Adrenal gland (tissue), 9 donors: ENCODE measurements at regions not wholly inside any gene's neighbourhood (a gene's known extent, or its start where the extent isn't known, plus 50 kb on each side); places are given as distances from the start of the nearest gene placed in this dataset.

ENCODE experiments used
- DNase-seq, 7 donors: peaks; one replicate each; pipeline ENCODE4 v3.0.0-alpha.2; 2019 to 2020
- H3K27ac ChIP-seq, 5 donors: fragments of 200-600 bp; sonication (generic) in 4 of 5; 1 replicate in 3 of 5; 2 replicates in 2 of 5; pipeline versions ENCODE4 v1.5.1 to v1.8.0; 2016 to 2020; ENCODE audit warnings: mild to moderate bottlenecking in 1 of 5
- H3K27me3 ChIP-seq: fragments of 200-600 bp; 2 replicates; pipeline ENCODE4 v1.8.0; 2021
- H3K36me3 ChIP-seq, 2 donors: fragments of 200-600 bp; replicated peaks in 1 of 2; 1 replicate in 1 of 2; 2 replicates in 1 of 2; pipeline versions ENCODE4 v1.5.1 to v1.8.0; 2018 to 2022
- H3K4me1 ChIP-seq, 2 donors: fragments of 200-600 bp; replicated peaks in 1 of 2; 1 replicate in 1 of 2; 2 replicates in 1 of 2; pipeline versions ENCODE4 v1.5.1 to v1.8.0; 2018 to 2021
- H3K4me3 ChIP-seq, 4 donors: fragments of 200-600 bp; sonication (generic) in 3 of 4; one replicate each; pipeline ENCODE4 v1.5.1; 2016 to 2018
- H3K9me3 ChIP-seq, 3 donors: fragments of 200-600 bp; sonication (generic) in 1 of 3; replicated peaks in 1 of 3; 1 replicate in 2 of 3; 2 replicates in 1 of 3; pipeline versions ENCODE4 v1.5.1 to v1.8.0; 2016 to 2021
- POLR2A ChIP-seq, 2 donors: fragments of 450-650 bp; IDR thresholded peaks; one replicate each; pipeline ENCODE4 v1.6.1; 2017; ENCODE audit warnings: antibody characterized with exemption in 2 of 2, mild to moderate bottlenecking in 2 of 2, moderate library complexity in 1 of 2
- WGBS, 4 donors: extraction: QIAGEN DNeasy Blood & Tissue Kit in 2 of 4; methylation state at CpG; one replicate each; pipeline versions ENCODE4 v1.1.5 to v1.1.7; 2013 to 2017; 5-methylcytosine and 5-hydroxymethylcytosine counted together
- intact Hi-C, 2 donors: fragments of 100-400 bp; cut with DNase I; formaldehyde crosslinking; loops; one replicate each; pipeline versions ENCODE4 v1.14.1 to v1.15.0; 2022 to 2023
- TF ChIP-seq, protein P1 (sequence below), 6 experiments: fragments of 450-650 bp in 4 of 6; fragments of 200-600 bp in 2 of 6; sonication (generic) in 1 of 6; IDR thresholded peaks; 1 replicate in 5 of 6; 2 replicates in 1 of 6; pipeline versions ENCODE4 v1.5.1 to v1.8.0; 2016 to 2021; ENCODE audit warnings: antibody characterized with exemption in 6 of 6, mild to moderate bottlenecking in 2 of 6, moderate library complexity in 1 of 6
- donor health status: healthy with polysubstance abuse.
- donor health status: Bipolar disorder and iron deficiency.
- donor health status: DM: yes; HTN: yes; CAD: no.
- donor health status: DM: no; HTN: no; CAD: no.
- donor health status: DM: no; HTN: no; CAD: no.

- TF ChIP-seq, protein P1, sequence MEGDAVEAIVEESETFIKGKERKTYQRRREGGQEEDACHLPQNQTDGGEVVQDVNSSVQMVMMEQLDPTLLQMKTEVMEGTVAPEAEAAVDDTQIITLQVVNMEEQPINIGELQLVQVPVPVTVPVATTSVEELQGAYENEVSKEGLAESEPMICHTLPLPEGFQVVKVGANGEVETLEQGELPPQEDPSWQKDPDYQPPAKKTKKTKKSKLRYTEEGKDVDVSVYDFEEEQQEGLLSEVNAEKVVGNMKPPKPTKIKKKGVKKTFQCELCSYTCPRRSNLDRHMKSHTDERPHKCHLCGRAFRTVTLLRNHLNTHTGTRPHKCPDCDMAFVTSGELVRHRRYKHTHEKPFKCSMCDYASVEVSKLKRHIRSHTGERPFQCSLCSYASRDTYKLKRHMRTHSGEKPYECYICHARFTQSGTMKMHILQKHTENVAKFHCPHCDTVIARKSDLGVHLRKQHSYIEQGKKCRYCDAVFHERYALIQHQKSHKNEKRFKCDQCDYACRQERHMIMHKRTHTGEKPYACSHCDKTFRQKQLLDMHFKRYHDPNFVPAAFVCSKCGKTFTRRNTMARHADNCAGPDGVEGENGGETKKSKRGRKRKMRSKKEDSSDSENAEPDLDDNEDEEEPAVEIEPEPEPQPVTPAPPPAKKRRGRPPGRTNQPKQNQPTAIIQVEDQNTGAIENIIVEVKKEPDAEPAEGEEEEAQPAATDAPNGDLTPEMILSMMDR (IDR thresholded peaks at IDR 0.05): no peak
- TF ChIP-seq POLR2A (IDR thresholded peaks at IDR 0.05): no peak
- Histone ChIP-seq H3K36me3 (no peaks in the 10 kb centered on the region), H3K27ac (no peak overlapping the region), H3K9me3 (no peaks in the 10 kb centered on the region), H3K4me3 (no peak overlapping the region), H3K4me1 (no peaks in the 10 kb centered on the region), H3K27me3 (no peaks in the 10 kb centered on the region)
- intact Hi-C loops: no loop called here
- 72 to 75% (median 74%) methylated on average over 12 of the region's 12 CpGs for WGBS, 4 donors
- no peak for DNase-seq
Observed at GRCh38 chr12:22935090-22935489, 310.1 kb downstream of the ETNK1 start.

DNA sequence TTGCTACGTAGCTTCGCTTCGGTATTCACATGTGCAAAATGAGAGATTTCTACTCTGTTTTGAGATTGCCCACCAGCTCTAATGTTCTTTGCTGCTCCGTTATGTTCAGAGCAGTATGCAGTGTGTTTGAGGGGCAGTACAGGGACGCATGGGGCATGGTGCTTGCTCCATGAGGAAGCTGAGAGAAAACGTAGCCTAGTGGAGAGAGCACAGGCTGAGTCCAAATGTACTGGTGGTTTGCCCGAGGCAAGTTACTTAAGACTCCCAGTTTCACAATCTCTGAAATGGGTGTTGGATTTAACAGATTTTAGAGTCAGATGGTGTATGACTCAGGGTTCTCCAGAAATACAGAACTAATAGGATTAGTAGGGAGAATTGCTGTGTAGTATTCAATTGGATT is 310.5 kb downstream of the ETNK1 start:
- intact Hi-C loops: no loop called here
- Histone ChIP-seq H3K4me1 (no peaks in the 10 kb centered on the region), H3K27me3 (no peaks in the 10 kb centered on the region), H3K27ac (no peak overlapping the region), H3K9me3 (no peaks in the 10 kb centered on the region), H3K36me3 (no peaks in the 10 kb centered on the region), H3K4me3 (no peak overlapping the region)
- no peak for TF ChIP-seq POLR2A (IDR thresholded peaks at IDR 0.05)
- TF ChIP-seq, protein P1 (IDR thresholded peaks at IDR 0.05): no peak
- DNase-seq: no peak
- 67 to 79% (median 76%) methylated on average over 7 of the region's 7 CpGs for WGBS, 4 donors

GRCh38 chr12:22938323-22938722 is 313.4 kb downstream of the ETNK1 start:
- no peaks in the 10 kb centered on the region for H3K9me3 ChIP-seq
- H3K27ac ChIP-seq: no peak overlapping the region
- no peaks in the 10 kb centered on the region for H3K4me1 ChIP-seq
- WGBS, 4 donors: 84 to 100% (median 94%) methylated on average over 1 to 2 of the region's 2 CpGs
- H3K36me3 ChIP-seq: no peaks in the 10 kb centered on the region
- no peaks in the 10 kb centered on the region for H3K27me3 ChIP-seq
- TF ChIP-seq POLR2A (IDR thresholded peaks at IDR 0.05): no peak
- TF ChIP-seq, protein P1 (IDR thresholded peaks at IDR 0.05): no peak
- H3K4me3 ChIP-seq: no peak overlapping the region
- no peak for DNase-seq
- intact Hi-C loops: no loop called here

DNA sequence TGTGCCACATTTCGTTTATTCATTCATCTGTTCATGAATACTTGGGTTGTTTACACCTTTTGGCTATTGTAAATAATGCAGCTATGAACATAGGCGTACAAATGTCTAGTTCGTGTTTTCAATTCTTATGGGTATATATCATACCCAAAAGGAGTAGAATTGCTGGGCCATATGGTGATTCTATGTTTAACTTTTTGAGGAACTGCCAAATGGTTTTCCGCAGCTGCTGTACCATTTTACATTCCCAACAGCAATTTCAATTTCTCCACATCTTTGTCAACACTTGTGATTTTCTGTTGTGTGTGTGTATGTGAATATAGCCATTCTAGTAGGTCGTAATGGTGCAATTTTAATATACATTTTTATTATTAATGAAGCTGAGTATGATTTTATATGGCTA is 326.2 kb downstream of the ETNK1 start:
- Histone ChIP-seq H3K9me3 (no peaks in the 10 kb centered on the region), H3K4me1 (no peaks in the 10 kb centered on the region)

More for the DNA sequence above, 326.2 kb downstream of the ETNK1 start:
- no peak overlapping the region for H3K4me3 ChIP-seq
- TF ChIP-seq POLR2A (IDR thresholded peaks at IDR 0.05): no peak
- TF ChIP-seq, protein P1 (IDR thresholded peaks at IDR 0.05): no peak
- DNase-seq: no peak
- intact Hi-C loops: no loop called here
- no peak overlapping the region for H3K27ac ChIP-seq
- no peaks in the 10 kb centered on the region for H3K27me3 ChIP-seq
- H3K36me3 ChIP-seq: no peaks in the 10 kb centered on the region
- 64 to 79% (median 73%) methylated on average over 5 of the region's 5 CpGs for WGBS, 4 donors
